GM21515 (cell line): ENCODE measurements at regions not wholly inside any gene's neighbourhood (a gene's known extent, or its start where the extent isn't known, plus 50 kb on each side); places are given as distances from the start of the nearest gene placed in this dataset.
"Not testable (repeated sequence)": the region's sequence is repeated elsewhere in the genome, so short reads cannot be mapped to it uniquely, and the experiment has no call there.

Experiments used
- ATAC-seq: cut with Tn5 transposase; IDR thresholded peaks from one replicate; pipeline ENCODE4 v1.9.1; 2021; ENCODE audit not compliant: unreplicated experiment

DNA sequence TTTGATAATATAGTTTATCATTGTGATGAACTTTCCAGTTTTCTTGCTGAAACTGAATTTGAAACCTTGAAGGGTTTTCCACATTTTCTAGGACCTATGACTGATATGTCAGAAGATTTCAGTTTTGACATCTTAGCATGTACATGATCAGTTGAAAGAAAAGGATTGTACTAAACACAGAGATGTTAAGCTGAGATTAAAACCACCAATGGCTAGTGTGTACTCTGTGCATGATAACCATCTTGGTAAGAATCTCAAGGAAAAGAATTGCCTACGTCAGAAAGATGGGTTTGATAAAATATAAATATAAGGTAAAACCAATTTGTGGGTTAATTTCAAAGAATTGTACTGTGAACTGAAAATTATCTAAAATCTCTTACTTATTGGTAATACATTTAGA, 776.4 kb downstream of the GATA3 start:
- no peak for ATAC-seq

DNA sequence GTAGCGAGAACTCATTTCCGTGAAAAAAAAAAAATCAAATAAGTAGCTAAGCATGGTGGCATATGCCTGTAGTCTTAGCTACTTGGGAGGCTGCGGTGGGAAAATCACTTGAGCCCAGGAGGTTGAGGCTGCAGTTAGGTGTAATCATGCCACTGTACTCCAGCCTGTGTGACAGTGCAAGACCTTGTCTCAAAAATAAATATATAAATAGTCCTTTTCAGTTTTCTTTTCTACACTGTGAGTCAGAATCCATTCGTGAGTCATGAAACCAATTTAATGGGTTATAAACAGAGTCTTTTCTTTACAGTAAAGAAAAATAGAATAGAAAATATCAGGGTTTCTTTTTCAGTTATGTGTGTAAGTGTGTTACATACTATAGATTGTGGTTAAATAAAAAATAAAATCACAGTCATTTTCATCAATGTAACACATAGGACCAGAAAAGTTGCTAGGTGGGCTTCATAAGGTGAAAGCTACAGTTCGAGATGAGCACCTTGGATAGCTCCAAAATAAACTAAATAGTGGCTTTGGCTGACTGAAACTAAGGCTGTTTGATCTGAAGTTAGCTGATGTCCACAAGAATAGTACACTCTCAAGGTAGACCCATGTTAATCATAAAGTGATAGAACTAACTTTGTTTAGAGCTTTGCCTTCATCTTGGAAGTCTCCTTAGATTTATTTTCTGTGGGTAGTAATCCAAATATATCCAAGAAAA, 781.1 kb downstream of the GATA3 start:
- ATAC-seq: no peak

DNA sequence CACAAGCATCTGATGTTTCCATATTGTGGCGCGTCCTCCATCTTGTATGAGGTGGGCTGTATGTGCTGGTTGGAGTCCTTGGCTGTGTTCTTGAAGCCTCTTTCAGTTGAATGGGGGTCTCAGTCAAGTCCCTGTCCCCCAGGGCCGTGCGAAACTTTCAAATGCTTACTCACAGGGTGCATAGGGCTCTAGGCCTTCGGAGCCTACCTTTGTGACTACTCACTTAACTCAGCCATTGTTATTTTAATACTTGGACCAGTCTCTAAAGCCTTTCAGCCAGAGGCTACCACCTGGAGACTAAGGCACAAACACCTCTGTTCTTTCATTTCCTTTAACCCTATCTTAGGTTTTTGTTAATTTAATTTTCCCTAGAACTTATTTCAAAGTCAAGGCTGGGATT, 785.9 kb downstream of the GATA3 start:
- no peak for ATAC-seq

DNA sequence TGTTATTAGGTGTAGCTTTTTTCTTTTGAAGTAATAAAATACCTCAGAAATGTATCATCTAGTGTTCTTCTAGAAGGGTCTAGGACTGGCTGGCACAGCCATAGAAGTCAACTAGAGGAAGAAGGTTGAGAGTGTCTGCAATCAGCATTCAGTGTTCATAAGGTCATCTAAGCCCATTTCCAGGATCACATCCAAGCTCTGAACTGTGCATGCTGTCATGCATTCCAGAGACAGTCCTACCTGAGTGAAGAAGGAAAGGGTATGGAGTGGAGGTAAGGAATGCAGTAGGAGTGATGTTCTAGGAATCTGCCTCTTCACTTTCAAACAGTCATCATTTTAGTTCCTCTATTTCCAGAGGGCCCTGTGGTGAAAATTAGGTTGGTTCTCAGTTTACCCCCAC, 789.7 kb downstream of the GATA3 start:
- no peak for ATAC-seq

DNA sequence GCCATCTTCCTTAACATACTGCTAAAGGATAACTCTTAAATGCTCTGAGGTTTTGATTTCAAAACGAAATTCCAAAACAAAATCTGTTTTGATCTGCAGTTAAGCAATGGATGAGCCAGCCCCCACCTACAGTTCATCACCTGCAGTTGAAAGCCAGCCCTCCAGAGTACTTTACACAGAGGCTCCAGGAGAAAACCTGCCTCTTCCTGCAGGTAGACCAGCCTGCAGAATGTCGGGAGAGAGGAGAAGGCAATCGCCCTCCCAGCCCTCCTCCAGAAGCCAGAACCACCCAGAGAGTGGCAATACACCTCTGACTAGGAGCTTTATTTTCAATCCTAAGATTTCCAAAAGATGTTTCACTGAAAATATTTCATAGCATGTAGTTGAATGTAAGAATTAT, 798.1 kb downstream of the GATA3 start:
- no peak for ATAC-seq

DNA sequence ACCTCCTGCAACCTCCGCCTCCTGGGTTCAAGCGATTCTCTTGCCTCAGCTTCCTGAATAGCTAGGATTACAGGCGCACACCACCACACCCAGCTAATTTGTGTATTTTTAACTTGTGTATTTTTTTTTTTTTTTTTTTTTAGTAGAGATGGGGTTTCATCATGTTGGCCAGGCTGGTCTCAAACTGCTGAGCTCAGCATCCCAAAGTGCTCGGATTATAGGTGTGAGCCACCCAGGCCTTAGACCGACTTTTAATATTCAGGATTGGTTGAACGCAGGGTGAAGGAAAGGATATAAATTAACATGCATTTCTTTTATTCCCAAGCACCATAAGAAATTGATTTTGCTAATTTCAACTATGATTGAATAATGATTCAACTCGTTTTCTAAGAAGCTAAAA, 798.6 kb downstream of the GATA3 start:
- ATAC-seq: no peak

DNA sequence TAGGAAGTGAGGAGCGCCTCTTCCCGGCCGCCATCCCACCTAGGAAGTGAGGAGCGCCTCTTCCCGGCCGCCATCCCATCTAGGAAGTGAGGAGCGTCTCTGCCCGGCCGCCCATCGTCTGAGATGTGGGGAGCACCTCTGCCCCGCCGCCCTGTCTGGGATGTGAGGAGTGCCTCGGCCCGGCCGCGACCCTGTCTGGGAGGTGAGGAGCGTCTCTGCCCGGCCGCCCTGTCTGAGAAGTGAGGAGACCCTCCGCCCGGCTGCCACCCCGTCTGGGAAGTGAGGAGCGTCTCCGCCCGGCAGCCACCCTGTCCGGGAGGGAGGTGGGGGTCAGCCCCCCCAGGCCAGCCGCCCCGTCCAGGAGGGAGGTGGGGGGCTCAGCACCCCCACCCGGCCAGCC, 814.4 kb downstream of the GATA3 start:
- not testable (repeated sequence) for ATAC-seq

DNA sequence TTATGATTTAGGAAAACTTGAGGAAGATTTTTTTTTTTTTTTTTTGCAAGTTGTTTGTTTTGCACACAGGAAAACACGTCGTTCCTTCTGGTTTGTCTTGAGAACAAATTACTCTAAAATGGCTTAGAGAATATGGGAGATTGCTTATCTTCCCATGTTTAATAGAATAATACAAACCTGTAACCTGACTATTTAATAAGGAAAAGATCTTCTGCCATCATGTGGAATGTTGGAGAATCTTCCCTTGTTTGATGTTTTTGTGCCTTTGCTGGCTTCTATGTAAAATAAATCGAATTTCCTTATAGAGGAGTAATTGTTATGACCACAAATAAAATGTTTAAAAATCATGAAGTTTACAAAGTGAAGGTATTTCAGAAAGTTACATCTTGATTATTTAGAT, 818.8 kb downstream of the GATA3 start:
- no peak for ATAC-seq

DNA sequence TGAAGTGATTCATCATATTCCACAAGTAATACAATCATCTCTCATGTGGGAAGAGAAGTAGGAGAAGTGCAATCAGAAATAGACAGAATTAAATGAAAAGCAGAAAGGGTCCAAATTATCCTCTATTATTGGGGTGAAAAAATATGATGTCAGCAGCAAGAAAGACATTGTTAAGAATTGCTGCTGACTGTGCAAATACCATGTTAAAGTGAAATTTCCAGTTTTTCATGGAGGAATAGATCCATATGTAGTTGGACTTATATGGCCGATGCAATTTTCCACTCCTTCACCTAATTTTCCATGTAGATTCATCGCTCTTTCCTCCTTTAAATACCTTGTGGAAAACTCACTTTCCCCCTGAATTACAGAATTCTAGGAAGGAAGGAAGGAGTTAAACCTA, 819.8 kb downstream of the GATA3 start:
- ATAC-seq: no peak

DNA sequence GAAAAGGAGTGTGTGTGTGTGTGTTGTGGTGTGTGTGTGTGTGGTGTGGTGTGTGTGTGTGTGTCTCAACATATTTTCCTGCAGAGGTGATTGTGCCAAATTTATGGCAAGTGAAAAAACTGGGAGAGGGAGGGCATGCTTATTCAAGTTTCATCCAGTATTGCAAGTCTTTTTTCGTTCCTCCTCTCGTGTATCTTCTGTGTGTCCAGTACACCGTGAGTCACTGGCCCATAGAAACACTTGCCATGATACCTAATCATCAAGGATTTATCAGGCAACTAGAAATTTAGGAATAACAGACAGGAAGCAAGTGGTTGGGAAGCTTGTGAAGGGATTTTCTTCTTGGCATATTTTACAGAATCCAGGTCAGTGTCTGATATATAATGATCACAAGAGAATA, 820.5 kb downstream of the GATA3 start:
- no peak for ATAC-seq

DNA sequence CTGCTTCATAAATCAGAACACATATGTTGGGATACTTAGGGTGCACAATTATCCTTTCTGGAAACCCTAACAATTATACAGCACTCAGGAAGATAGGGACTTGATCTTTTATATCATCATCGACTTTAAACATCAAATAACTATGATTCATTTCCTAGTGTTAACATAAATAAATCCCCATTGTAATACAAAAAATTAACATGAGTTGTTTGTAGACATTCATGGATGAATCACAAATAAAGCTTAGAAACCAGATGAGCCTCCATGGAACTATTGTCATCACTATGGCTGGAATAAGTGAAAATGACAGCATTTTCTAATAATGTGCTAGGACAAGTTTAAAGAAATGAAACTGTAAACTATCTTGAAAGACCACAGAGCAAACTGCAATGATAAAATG, 821.7 kb downstream of the GATA3 start:
- ATAC-seq: no peak

DNA sequence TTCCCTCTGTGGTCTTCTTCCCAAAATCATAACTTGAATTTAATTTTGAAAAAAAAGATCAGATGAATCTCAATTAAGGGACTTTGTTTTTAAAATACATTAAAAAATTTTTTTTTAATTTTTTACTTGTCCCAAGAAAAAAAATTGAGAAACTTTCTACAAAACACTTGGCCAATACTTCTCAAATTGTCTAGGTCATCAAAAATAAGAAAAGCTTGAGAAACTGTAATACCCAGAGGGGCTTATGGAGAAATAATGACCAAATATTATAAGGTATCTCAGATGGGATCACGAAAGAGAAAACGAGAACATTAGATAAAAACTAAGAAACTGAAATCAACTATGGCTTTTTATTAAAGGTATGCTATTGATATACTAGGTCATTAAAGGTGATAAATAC, 835.0 kb downstream of the GATA3 start:
- ATAC-seq: no peak

DNA sequence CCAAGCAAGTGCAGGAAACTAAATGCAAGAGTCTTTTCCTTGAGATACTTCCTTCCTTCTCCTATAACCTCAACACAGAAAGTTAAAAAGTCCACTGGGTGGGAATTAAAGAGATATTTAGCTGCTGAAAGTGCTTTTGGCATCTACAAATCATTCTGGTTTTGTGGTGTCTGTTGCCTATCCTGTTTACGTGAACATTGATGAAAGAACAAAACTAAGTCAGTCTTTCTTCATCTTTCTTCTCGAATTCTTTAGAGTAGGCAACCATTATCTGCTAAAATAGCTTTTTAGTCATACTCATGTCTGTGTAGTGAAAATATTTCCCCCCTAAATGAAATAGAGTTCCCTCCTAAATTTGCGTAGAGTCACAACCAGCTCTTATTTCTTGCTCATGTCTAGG, 838.6 kb downstream of the GATA3 start:
- no peak for ATAC-seq

DNA sequence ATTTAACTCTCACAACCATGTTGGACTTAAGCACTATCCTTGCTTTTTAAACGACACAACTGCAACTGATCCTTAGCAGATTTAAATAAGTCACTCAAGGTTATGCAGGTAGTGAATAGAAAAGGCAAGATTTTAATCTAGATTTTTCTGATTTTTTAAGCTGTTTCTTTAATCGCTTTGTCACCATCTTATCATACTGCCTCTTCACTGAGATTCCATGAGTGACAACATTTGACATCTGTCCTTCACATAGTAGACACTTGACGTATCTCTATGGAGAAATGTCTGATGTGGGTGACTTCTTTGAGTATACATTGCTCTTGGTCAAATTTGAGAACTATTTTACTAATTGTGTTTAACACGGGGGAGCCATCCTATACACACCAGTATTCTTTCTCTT, 839.7 kb downstream of the GATA3 start:
- ATAC-seq: no peak

DNA sequence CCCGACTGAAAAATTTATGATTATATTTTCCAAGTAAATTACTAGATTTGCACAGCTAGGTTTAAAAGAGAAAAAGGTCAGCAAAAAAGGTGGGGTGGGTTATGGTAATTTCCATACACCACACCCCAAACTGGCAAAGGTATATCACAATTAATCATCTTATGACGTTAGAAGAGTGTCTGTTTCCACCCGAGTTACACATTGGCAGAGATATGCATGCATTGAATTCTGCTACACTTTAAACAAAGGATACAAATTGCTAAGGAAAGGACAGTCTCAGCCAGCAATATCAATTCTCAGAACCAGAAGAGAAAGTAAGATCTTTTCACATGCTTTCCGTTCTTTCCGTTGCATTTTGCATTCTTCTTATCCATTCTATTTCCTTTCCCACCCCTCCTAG, 843.3 kb downstream of the GATA3 start:
- no peak for ATAC-seq

DNA sequence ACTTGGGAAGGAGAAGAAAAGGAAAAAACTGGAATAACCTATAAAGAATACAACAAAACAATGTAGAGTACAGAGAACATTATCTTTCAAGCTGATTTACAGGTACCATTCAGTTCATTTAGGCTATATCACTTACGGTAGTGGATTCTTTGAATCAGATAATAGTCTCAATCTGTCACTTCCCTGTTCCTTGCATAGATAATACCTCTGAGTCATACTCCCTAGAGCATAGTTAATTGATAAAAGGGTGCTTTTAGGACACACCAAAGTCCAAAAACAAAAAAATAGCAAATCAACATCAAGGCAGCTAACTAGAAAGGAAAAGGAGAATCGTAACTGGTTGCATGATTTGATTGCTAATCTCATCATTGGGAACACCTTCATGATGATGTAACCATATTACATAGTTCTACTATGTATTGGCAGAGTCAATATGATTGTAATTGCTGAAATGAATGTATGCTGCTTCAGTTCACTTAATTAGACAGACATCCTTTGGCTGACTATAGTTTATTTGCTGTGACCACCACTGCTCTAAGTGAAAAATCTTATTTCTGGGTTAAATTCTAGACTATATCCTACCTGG, 844.4 kb downstream of the GATA3 start:
- no peak for ATAC-seq

DNA sequence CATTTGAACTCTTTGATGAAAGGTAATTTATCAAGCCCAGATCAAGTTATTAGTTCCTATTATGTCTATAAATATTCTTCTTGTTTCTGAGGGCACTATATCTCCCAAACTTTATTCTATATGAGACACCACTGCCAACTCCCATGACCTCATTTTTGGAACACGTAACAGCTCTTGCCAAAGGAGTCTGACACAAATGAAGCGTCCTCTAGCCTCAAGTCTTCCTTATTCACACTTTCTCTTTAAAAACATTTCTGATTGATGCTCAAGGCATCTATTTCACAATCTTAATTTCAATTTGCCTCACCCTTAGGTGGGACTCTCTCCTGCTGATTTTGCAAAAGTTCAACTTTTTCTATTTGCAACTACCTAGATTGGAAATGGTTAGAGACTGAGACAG, 848.4 kb downstream of the GATA3 start:
- no peak for ATAC-seq

DNA sequence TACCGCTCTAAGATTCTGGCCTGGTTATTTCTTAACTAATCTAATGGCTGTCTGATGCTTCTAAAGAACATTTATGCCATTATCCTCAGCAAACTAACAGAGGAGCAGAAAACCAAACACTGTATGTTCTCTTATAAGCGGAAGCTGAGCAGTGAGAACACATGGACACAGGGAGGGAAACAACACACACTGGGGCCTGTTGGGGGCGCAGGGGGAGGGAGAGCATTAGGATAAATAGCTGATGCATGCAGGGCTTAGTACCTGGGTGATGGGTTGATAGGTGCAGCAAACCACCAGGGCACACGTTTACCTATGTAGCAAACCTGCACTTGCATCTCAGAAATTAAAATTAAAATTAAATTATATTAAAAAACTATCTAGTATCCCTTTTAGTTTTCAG, 853.5 kb downstream of the GATA3 start:
- no peak for ATAC-seq

DNA sequence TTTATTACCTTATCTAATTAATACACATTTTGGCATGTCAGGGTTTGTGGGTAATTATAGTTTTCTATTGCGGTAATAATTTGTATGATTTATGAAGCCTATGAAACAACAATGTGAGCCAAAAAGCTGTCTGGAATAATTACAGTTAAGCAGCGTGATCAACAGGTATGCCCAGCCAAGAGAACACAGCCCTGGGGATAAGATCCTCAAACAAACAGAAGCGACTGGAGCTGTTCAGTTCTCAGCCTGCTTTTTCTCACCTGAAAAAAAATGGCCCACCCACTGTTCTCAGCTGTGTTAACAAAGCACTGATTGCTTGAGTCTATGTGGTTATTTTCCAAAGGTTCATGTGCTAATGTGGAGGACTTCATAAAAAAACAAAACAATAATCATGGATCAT, 855.8 kb downstream of the GATA3 start:
- ATAC-seq: no peak

DNA sequence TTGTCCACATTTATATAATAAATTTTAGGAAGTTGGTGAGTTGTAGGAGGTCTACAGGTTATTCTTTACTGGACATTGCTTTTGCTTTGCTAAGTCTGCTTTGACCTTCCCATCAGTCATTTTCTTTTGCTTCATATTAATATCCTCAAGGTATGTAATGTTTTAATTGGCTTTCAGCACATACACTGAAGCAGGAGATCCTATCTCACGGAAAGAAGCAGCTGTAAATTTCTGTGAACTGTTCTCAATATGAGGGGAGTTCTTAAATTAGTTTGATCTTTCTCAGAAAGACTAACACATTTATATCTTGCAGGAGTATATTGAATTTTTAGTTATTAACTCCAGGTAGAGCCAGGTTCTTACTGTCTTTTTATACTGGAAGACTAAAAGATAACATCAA, 856.5 kb downstream of the GATA3 start:
- ATAC-seq: no peak

DNA sequence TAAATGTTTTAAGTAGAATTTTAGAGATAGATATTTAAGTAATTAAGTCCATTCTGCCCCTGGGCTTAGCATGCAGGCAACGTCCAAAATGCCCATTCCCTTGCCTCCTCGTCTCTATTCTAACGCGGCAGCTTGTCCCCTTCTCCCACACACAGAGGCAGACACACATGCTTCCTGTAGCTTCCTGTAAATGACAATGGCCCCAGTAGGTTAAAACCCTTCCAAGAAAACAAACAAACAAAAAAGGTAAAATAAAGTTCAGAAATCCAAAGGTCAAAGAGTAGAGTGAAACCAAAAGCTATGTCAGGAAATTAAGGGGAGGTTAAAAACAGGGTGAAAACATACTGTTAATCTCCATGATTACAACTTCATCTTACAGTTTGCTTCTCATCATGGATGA, 857.6 kb downstream of the GATA3 start:
- no peak for ATAC-seq

DNA sequence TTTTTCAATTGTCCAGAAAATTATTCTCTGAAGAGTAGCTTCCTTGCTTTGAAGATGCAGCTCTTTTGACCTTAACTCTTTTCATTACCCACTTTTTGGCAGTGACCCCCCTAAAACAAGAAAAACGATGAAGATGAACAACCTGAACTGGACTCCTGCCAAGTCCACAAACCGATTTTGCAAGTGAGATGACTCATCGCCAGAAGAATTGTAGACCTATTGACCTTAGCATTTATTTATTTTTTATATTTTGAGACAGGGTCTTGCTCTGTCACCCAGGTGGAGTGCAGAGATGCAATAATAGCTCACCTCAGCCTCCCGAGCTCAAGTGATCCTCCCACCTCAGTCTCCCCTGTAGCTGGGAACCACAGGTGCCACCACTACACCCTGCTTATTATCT, 859.2 kb downstream of the GATA3 start:
- ATAC-seq: no peak

DNA sequence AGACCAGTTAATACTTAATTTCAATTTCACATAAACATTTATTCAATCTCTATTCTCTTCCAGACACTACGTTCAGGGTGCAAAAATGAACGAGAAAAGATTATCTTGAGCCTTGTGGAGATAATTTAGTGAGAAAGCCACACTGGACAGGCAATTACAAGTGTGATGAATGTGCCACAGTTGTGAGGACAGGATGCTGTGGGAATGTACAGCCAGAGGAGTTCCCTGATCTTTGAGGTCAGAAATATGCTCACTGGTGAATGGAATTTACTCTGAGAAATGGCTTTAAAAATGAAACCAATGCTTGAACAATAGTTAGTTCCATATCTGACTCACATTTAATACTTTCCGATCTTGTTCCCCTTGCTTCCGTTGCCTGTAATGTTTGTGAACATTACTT, 864.8 kb downstream of the GATA3 start:
- ATAC-seq: no peak
